ENCODE measurements at regions not wholly inside any gene's neighbourhood (a gene's known extent, or its start where the extent isn't known, plus 50 kb on each side); places are given as distances from the start of the nearest gene placed in this dataset.
A peak's percentile ranks its signal among the peaks of the same experiment; 100 is the strongest.

DNA sequence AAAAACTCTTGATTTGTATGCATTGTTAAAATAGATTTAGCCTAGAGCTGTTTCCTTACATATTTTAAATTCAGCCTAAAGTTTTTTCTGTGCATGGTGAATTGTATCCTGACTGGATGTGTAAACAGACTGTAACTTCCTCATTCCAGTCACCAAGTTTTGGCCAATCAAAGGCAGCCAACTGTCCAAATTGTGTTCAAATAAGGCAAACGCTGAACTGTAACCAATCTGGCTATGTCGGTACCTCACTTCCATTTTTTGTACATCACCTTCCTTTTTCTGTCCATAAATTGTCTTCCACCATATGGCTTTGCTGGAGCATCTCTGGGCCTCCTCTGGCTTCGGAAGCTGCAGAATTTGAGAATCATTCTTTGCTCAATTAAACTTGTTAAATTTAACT, 1921.9 kb upstream of the SEL1L start:
- no peak for DNase-seq (ENCODE audit: low read depth in 4 of 4, low spot score in 3 of 4)

DNA sequence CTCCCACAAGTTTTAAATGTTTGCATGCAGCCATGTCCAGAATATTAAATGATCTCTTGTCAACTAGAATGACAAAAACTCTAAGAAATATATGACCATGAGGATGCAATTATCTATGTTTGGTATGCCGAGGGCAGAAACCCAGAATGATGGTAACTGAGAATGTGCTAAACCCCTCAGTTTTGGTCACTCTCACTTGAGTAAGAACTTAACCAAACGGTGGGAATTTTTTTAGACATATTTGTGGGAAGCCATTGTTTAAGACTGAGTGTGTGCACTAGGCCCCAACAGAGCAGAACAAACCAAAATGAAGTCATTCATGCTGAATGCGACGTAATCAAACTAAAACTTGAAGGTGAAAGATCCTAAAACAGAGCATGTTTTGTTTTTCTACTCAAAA, 1927.9 kb upstream of the SEL1L start:
- no peak for DNase-seq (ENCODE audit: low read depth in 4 of 4, low spot score in 3 of 4)

DNA sequence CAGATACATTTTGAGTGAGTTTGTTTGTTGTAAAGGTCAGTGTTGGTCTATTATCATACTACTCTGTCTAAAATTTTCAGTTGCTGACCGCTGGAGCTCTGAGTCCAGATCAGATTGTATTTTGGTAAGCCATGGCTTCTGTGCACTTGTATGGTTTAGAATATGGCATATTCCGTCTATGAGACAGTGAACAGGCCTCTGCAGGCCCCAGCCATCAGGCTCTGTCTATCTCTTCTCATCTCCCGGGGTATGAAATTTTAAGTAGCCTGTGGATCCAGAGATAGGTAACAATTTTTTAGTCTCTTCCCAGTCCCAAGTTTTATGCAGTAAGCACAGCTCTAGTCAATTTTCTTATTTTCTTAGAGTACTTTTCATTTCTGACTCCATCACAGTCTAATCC, 1929.1 kb upstream of the SEL1L start:
- no peak for DNase-seq (ENCODE audit: low read depth in 4 of 4, low spot score in 3 of 4)

DNA sequence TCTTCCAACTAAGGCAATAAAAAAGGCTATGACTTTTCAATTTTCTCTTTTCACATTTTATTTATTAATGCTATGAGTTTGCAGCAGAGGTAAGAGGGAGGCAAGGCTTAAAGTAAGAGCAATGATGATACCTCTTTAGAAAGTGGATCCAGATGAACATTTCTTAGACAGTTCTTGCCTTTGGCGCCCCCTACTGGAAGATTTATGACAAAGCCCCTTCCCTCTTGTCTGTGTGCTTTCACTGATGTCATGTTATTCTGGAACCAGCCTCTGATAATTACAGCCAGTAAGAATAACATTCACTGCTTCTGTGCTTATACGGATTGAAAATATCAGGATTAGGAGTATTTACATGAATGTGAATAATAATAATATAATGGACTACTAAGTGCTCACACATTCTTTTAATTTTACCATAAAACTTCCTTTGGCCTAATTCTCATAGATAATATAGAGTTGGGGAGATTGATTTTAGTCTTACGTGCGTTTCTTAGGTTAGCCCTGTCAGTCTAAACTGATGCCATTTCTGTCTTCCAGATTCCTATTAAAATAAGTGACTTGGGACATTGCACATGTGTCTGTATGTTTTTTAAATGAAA, 1929.9 kb upstream of the SEL1L start:
- DNase-seq (ENCODE audit: low read depth in 4 of 4, low spot score in 3 of 4) = peak in 1 of 4 donors; percentile 16

DNA sequence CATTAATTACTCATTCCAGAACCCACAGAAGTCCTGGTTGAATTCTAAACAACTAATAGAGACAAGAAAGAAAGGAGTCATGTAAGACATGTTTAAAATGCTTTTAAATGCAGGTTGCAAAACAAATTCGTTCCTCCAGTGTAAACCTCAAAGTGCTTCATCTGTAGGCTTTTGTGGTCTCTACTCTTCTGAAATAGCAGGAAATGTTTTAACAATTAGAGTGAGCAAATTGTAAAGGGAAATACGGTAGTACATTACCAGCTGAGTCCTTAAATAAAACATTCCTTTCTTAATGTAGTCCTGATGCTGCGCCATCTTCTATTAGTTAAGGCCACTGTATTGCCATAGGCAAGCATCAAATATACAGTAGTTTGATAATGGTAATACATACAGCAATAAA, 1934.2 kb upstream of the SEL1L start:
- DNase-seq (ENCODE audit: low read depth in 4 of 4, low spot score in 3 of 4) = no peak

DNA sequence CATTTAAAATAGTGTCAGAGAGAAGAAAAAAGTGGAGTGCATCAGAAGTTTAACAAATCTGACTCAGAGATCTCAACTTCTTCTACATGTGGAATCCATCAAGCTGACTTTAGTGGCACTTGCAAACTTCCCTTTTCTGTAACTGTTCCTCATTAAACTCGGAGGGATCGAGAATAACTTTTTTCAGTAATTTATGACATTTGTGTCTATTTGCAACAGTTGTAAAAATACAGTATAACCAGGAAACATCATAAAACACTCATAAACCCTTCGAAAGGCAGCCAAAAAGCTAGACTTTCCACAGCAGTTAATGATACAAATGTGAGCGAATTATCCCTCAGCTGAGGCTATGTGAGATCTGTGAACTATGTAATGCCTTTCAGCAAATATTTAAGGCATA, 1936.8 kb upstream of the SEL1L start:
- DNase-seq (ENCODE audit: low read depth in 4 of 4, low spot score in 3 of 4) = peak in 2 of 4 donors; percentile 24 to 26

DNA sequence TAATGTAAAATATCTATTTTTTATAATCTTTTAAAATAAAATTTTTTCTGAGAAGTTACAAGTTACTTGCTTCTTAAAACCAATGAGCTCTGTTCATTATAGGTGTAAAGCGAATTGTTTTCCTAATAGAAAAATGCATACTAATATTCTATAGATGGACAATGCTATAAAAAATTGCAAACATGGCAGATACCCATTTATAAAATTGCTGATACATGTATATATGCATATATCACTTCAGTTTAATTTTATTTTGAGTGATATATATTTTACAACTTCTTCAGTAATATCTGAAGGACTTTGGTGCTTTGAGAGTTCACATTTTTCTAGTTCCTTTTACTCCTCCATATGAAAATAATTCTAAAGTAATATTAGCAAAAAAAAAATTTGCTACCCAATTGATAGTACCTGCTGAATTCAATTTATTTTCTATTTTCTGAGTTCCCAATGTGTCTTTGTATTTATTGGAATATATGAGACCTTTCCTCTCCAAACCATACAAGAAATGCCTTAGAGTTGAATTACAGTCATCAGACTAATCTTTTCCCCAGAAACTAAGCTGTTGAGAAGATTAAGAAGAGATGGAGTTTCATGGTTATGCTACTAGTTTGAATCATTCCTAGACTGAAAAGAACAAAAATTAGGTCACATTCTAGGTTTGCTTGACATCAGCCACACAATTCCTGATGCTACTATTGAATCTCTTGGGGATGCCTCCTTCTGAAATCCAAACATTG, 1937.5 kb upstream of the SEL1L start:
- no peak for DNase-seq (ENCODE audit: low read depth in 4 of 4, low spot score in 3 of 4)

DNA sequence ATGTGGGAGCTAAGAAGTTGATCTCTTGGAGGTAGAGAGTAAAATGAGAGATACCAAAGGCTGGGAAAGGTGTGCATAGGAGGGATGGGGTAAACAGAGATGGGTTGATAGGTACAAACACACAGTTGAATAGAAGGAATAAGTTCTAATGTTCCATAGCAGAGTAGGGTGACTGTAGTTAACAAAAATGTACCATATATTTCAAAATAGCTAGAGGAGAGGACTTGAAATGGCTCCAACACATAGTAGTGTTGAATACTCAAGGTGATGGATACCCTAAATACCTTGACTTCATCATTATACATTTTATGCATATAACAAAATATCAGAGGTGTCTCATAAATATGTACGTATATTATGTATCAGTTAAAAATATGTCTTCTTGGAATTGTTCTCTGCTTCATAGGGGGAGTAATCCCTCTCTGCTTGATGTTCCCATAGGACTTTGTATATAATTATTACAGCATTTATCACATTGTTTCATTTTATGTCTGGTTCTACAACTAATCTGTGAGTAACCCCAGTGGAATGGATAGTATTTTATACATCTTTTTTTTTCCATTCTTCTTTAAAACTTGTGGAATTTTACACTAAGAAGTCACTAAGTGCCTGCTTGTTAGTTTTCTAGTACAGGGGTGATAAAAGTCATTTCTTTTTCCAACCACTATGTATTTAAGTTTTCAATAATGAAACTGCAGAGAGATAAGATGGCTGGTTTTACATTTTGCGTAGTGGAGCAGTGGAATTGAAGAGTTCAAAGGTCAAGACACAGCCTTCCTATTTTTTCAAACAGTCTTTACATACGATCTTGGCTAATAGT, 1940.0 kb upstream of the SEL1L start:
- no peak for DNase-seq (ENCODE audit: low read depth in 4 of 4, low spot score in 3 of 4)

DNA sequence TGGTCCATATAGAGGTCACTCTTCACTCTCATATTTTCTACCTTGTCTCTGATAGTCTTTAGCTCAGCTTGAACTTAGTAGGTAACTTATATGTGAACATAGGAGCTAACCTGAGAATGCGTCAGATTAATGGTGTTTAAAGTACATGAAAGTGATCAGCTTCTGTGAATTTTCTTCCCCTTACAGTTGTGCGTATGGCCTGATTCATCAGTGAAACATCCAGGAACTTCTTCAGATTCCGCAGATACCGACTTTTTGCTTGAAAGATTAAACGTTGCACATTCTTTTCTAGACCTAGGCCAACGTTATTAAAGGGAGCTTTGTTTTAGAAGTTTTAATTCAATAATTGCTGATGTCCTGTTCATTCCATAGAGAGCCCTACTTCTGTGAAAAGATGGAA, 1945.1 kb upstream of the SEL1L start:
- no peak for DNase-seq (ENCODE audit: low read depth in 4 of 4, low spot score in 3 of 4)

DNA sequence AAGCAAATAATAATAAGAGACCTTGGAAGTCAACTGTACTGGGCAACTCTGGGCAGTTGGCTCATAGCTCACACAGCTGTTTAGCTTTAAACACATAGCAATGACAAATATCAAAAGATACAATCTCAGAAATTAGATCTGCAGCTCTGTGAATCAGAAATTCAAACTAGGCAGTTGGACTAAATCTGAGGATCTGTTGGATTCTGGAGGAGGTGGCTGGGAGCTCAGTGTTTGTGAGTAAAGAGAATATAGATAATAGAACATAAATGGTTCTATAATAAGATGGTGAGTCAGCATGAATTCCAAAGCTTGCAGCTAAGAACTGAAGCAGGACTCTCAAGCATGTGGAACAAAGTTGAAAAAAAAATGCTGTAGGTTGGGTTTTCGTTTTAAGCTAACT, 1949.4 kb upstream of the SEL1L start:
- no peak for DNase-seq (ENCODE audit: low read depth in 4 of 4, low spot score in 3 of 4)

DNA sequence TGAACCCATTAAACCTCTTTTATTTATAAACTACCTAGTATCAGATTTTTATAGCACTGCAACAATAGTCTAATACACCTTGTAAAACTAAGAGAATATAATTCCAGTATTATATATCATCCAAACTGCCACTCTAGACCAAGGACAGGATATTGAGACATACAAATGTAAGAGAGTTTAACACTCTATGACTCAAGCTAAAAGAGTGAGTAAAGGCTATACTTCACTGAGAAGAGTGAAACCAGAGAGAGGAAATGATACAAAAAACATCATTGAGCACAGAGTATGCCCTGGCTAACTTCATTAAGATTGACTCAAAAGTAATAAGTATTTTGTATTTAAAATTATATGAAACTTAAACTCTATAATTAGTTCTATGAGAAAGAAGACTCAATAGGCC, 1951.9 kb upstream of the SEL1L start:
- no peak for DNase-seq (ENCODE audit: low read depth in 4 of 4, low spot score in 3 of 4)

DNA sequence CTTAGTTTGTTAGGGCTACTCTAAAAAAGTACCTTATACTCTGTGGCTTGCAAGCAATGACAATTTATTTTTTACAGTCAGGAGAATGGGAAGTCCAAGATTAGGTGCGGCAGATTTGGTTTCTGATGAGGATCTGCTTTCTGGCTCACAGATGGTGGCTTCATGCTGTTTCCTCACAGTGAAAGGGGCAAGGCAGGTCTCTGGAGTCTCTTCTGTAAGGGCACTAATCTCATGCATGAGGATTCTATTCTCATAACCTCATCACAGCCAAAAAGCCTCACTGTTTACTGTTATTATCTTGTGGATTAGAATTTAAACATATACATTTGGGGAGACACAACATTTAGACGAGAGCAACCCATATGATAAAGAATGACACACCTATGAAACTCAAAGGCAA, 1957.4 kb upstream of the SEL1L start:
- no peak for DNase-seq (ENCODE audit: low read depth in 4 of 4, low spot score in 3 of 4)

DNA sequence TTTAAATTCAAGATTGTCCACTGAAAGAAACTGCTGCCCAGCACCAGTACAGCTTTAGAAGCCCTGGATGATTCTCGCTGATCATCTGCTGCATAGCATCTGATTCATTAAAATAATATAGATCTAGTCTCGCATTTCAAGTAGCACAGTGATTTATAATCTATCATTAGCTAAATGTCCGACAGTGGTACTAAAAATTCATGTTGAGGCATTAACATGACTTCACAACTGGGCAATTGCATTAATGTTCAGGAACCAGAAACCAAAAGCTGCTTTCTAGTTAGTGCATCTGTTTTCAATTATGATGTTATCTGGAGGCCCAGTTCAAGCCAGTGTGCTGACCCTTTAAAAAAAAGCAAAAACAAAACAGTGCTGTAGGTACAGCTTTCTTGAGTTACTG, 1987.2 kb upstream of the SEL1L start:
- DNase-seq (ENCODE audit: low read depth in 4 of 4, low spot score in 3 of 4) = no peak

DNA sequence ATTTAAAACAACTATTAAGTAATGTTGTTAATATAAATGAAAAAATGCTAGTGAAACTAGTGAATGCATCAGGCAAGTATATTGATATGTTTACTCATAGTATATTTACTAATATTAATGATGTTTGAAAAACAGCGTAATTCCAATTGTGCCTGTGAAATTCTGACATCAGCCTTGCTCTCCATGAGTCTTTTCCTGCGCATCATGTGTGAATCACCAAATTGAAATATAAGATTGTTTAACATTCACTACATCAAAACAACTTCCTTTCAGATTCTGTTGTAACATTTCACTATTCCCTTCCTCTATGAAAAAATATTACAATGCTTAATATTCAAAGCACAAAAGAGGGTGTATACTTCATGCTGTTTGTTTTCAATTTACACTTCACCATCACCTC, 1995.9 kb upstream of the SEL1L start:
- DNase-seq (ENCODE audit: low read depth in 4 of 4, low spot score in 3 of 4) = no peak

DNA sequence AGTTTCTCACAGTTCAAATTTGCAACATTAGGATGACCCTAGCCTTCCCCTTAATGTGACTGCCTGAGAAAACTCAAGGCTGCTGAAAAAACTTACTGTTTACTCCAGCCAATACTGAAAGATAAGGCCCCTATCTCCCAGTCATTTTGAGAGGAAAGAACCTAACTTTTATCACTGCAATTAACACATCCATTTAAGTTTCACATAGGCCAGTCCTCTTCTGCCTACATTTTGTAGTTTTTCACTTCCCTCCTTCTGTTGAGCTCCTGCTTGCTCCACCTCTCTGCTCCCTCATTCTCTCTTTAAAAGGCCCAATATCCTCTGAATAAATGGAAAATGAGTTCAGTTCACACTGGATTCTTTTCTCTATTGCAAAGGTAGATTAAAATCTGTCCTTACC, 1996.2 kb upstream of the FLRT2 start:
- no peak for DNase-seq (ENCODE audit: low read depth in 4 of 4, low spot score in 3 of 4)

DNA sequence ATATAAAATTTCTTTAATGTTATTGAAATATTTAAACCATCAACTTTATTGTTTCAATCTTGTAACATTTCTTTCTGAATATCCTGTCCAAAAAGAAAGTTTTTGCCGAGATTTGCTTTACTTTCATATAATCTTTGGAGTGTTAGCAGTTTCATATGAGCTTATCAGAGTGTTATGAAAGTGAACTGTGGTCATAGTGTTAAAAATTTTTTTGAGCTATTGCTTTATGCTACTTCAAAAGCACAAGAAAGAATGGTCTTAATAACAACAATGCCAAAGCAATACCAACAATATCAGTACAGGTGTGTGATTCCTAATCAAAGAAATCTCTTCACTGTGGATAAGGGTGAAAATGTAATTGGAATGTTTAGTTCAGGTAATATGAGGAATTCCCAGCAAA, 1994.9 kb upstream of the FLRT2 start:
- no peak for DNase-seq (ENCODE audit: low read depth in 4 of 4, low spot score in 3 of 4)

DNA sequence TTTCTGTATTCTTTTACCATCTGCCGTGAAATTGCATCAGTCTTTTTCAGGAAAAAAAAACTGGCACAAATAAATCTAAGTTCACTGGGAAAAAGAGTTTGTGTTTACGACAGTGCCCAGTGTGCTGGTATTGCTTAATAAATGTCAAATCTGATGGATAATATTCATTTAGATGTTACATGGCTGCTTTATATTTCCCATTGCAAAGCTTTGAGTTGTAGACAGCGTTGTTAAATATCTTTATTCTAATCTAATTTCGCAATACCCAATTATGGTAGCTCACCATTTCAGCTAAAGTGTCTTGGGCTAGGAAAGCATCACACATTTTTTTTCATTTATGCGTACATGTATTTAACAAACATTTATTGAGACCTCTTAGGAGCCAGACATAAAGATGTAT, 1994.5 kb upstream of the FLRT2 start:
- DNase-seq (ENCODE audit: low read depth in 4 of 4, low spot score in 3 of 4) = no peak

DNA sequence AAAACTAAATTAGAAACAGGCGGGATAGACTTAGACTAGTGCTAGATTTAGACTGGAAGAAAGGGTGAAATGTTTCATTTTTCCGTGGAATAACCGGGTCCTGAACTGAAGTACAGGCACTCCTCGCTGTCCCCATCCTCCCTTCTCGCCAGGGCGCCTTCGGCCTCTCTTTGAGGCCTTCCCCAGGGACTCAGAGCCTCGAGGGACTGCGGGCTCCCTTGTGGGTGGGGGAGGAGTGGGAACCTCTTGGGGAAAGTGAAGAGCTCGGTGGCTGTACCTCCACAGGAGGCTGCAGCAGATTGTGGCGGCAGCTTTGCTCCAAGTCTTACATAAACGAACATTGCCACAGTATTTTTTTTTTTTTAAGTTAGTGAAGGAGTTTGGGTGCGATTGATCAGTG, 1988.8 kb upstream of the FLRT2 start:
- DNase-seq (ENCODE audit: low read depth in 4 of 4, low spot score in 3 of 4) = no peak

DNA sequence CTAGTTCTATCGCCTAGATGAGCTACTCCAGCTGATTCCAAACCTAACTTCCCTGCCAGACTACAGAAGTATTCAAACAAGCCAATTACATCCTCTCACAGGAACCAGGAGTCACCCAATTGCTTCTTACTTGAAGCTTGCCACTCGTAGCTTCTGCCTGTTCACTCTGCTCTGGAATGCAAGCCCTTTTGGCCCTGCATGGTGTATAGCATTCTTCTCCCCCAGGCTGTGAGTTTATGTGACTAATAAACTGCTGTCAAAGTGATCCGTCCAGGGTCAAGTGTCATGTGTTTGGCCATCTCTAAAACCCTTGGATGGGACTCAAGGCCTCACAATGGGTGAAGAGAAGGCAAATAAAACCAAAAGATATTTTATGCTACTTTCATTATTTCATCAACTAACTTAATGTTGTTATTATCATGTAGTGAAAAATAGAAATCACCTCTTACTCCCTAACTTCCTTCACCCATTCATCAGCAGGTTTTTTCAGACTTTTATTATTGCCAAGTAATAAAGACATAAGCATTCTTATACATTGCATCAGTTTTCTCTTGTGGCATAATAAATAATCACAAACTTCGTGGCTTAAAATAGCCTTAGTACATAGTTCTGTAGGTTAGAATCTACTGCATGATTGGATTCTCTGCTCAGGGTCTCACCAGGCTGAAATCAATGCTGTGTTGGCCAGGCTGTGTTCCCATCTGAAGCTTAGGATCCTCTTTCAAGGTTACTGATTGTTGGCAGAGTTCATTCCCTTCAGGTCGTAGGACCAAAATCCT, 1981.7 kb upstream of the FLRT2 start:
- peak in 2 of 4 donors; percentile 8 to 22 for DNase-seq (ENCODE audit: low read depth in 4 of 4, low spot score in 3 of 4)

DNA sequence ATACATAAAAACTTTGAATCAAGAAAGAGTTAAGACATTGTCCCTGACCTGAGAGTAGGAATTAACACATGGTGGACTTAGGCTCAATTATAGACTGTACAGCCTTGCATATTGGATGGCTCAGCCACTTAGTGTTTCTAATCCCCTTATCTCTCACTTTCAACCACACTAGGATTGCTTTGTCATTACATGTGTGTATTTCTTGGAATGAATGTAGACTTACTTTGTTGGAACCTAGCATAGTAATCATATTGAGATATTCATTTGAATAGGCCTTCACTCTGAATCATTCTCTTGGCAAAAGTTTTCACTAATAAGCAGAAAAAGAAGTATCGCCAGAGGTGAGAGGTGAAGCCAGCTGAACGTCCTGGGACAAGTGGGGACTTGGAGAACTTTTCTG, 1973.9 kb upstream of the FLRT2 start:
- DNase-seq (ENCODE audit: low read depth in 4 of 4, low spot score in 3 of 4) = no peak
